Fibroblast of lung (primary cell): ENCODE measurements at regions not wholly inside any gene's neighbourhood (a gene's known extent, or its start where the extent isn't known, plus 50 kb on each side); places are given as distances from the start of the nearest gene placed in this dataset.

ENCODE experiments used
- CTCF ChIP-seq, 2 donors: IDR thresholded peaks in 1 of 2; conservative IDR thresholded peaks in 1 of 2; 1 replicate in 1 of 2; 2 replicates in 1 of 2; pipeline ENCODE4 v1.5.1; 2011 to 2012; ENCODE audit warnings: low read length in 2 of 2, control low read depth in 1 of 2, inconsistent platforms in 1 of 2, low read depth in 1 of 2, mild to moderate bottlenecking in 1 of 2
- EZH2 ChIP-seq: IDR thresholded peaks from 2 replicates; pipeline ENCODE4 v1.5.1; 2012; ENCODE audit warnings: low read length, control low read depth, mild to moderate bottlenecking; ENCODE audit errors: missing control alignments

GRCh38 chr4:155060873-155061272, 147.6 kb upstream of the NPY2R start:
- TF ChIP-seq CTCF (conservative IDR thresholded peaks at IDR 0.05 in 1 of 2, IDR thresholded peaks at IDR 0.05 in 1 of 2; ENCODE audit: low read depth in 1 of 2, low read length in 2 of 2) (no peak), EZH2 (no peak)
